ENCODE measurements at regions not wholly inside any gene's neighbourhood (a gene's known extent, or its start where the extent isn't known, plus 50 kb on each side); places are given as distances from the start of the nearest gene placed in this dataset.
"Not testable (repeated sequence)": the region's sequence is repeated elsewhere in the genome, so short reads cannot be mapped to it uniquely, and the experiment has no call there.

DNA sequence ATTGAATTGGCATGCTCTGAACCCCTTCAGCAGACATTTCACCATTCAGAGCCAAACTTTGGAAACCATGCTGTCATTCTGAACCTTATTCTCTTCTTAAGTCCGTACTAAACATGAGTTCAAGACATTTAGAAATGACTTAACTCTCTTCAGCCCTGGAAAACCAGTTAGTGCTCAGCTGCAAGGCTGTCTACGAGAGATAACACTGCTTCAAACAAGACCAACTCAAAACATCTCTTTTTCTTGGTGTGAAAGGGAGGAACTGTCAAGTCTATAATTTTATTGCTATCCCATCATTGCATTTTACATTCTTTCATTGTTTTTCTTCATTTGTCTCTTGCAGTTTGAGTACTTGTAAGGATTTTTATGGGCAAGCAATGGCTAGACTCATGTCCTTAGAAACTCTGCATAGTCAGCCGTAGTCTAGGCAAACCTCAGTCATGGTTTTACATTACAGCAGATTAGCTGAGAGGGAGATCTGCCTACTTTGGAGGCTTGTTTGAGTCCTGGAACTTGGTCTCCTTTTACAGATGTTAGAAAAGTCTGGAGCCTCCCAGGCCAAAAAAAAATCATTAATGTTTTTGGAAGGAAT lies 120.6 kb upstream of the JADE1 start:
- DNase-seq (ENCODE audit: low read depth in 2 of 2): no peak

DNA sequence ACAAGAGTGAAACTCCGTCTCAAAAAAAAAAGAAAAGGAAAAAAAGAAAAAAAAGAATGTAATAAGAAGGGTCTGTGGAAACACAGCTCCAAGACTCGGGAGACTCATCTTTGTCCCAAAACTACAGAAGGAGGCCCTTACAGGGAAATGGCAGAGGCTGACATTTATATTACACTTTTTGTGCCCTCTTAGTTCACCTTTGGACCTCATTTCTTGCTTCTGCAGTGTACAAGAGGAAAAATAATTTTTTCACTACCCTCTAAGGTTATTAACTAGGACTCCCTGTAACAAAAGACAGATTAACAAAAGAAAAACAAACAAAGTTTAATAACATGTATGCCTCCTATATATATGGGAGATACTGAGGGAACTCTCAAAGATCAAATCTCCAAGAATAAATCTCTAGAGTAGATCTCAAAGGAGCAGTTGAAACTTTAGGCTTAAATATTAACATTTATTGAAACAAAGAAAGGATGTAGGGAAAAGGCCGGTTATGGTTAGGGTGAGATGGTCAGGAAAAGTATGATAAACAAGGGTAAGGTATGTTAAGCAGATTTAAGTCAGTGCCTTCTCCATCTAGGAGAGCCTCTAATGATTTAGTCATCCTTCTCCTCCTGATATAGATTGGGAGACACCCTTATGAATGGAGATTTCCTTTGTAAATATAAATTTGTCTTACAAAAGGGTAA lies 121.3 kb upstream of the JADE1 start:
- no peak for DNase-seq (ENCODE audit: low read depth in 2 of 2)

DNA sequence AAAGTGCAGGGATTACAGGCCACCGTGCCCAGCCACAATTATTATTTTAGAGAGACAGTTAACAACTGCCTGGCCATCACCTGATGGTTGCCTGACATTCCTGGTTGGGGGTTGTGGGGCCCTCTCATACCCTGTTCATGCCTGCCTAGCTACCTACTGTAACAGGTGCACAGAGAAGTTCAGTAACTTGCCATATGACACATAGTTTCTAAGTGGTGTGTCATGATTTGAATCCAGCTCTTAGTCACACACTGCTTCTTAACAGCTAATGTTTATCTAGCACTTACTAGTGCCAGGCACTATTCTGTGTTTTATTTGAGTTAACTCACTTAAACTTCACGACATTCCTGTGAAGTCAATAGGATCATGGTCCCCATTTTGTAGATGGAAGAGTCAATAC lies 122.7 kb upstream of the JADE1 start:
- DNase-seq (ENCODE audit: low read depth in 2 of 2): no peak

DNA sequence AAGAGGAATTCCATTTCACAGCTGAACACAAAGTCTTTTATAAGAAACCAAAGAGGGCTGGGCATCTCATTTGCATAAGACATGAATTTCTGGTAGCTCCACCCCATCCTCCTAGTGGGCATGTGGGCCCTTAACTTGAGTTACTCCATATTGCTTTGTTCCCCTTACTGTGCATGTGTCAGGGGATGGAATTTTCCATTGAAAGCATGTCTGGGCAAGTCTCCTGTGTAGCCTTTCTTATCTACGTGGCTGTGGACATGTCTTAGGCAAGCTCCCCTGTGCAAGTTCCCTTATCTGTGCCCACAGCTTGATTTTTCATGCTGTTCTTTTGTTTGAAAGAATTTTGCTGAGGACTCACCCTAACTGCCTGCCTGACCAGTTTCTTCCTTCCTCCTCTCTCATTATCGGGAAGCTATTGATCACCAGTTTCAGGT lies 123.5 kb upstream of the JADE1 start:
- DNase-seq (ENCODE audit: low read depth in 2 of 2): no peak

DNA sequence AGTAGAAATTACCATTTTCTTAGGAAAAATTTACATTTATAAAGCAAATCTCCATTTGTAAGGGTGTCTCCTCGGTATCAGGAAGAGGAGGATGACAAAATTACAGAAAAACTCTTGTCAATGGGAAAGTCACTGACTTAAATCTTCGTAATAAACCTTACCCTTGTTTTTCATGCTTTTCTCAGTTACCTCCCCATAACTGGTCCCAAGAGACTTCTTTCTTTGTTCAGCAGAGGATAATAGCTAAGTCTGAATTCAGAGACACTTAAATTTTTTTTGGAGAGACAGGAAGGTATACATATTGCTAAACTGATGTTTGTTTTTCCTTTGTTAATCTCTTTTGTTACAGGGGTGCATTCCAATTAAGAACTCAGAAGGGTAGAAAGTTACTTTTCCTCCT lies 125.5 kb upstream of the JADE1 start:
- no peak for DNase-seq (ENCODE audit: low read depth in 2 of 2)

DNA sequence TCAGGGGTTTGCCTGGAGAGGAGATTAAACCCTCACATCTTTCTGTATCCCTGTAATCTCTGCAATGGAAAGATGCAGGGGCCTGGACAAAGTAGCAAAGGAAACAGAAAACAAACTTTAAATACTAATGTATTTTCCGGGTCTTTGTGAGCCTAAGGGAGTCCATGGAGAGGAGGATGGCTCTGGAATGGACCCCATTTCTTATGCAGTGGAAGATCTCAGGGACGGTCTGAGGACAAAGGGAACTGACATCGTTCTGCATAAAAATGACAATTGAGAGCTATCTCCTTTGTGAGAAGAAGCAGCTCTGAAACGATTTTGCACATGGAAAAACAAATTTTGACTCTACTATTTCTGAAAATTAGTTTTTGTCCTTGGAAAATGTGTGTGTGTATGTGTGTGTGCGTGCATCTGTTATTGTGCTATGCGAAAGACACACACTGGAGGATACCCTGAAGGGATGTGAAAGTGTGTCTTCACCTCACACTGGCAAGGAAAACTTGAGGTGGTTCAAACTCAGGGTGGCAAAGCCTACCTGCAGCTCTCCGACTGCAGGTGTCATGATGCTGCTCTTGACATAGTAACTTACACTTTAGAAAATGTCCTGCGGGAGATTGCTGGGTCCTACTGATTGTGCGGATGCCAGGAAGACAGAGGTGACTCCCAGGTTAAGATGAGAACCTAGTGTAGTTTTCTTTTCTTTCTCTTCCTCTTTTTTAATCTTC lies 126.4 kb upstream of the JADE1 start:
- no peak for DNase-seq (ENCODE audit: low read depth in 2 of 2)

DNA sequence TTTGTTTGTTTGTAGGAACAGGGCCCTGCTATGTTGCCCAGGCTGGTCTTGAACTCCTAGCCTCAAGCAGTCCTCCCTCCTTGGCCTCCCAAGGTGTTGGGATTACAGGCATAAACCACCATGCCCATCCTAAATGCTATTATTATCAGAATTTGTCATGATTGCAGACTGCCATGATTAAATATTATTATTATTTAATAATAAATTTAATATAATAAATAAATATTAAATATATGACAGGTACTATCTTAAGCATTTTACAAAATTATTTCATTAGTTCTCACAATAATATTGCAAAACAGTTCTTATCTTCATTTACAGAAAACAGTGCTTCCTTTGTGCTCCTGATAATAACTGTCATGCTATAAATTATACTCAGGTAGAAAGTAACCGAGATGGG lies 133.4 kb upstream of the JADE1 start:
- no peak for DNase-seq (ENCODE audit: low read depth in 2 of 2)

DNA sequence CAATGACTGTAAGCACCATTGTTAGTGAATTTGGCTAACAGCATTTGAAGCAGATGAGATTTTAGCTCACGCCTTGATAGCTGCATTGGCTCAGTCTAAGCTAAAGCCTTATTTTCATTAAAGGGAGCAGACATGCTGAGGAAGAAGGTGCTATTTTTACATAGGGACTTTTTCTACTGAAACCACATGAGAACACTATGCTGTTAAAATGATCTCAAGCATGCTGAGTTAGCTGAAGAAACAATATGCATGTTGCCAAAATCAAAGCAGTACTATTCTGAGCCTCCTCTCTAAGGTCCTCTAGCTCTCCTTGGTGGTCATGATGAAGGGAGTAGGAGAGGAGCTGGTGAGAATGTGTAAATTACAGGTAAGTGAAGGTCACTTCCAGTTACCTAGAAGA lies 134.4 kb upstream of the JADE1 start:
- DNase-seq (ENCODE audit: low read depth in 2 of 2): no peak

DNA sequence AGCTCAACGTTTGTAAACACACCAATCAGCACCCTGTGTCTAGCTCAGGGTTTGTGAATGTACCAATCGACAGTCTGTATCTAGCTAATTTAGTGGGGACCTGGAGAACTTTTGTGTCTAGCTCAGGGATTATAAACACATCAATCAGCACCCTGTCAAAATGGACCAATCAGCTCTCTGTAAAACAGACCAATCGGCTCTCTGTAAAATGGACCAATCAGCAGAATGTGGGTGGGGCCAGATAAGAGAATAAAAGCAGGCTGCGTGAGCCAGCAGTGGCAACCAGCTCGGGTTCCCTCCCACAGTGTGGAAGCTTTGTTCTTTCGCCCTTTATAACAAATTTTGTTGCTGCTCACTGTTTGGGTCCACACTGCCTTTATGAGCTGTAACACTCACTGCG lies 136.3 kb upstream of the JADE1 start:
- not testable (repeated sequence) for DNase-seq (ENCODE audit: low read depth in 2 of 2)

DNA sequence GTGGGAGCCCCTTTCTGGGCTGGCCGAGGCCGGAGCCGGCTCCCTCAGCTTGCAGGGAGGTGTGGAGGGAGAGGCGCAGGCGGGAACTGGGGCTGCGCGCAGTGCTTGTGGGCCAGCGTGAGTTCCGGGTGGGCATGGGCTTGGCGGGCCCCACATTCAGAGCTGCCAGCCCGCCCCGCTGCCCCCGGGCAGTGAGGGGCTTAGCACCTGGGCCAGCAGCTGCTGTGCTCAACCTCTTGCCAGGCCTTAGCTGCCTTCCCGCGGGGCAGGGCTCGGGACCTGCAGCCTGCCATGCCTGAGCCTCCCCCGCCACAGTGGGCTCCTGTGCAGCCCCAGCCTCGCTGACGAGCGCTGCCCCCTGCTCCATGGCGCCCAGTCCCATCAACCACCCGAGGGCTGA lies 136.9 kb upstream of the JADE1 start:
- not testable (repeated sequence) for DNase-seq (ENCODE audit: low read depth in 2 of 2)

DNA sequence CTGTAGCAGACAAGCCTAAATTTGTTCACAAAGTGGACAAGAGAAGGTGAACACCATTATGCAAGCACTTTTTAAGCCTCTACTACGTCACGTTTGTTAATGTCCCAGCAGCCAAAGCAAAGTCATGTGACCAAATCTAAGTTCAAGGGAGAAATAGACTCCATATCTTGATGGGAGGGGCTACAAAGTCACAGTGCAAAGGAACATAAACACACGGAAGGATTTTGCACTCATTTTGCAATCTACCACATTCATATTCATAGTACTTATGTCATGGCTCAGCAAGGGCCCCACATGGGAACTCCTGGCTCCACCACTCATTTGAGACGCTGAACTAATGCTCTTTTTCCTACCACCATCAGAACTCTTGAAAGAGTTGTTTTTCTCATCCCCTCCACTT lies 139.0 kb upstream of the JADE1 start:
- no peak for DNase-seq (ENCODE audit: low read depth in 2 of 2)

DNA sequence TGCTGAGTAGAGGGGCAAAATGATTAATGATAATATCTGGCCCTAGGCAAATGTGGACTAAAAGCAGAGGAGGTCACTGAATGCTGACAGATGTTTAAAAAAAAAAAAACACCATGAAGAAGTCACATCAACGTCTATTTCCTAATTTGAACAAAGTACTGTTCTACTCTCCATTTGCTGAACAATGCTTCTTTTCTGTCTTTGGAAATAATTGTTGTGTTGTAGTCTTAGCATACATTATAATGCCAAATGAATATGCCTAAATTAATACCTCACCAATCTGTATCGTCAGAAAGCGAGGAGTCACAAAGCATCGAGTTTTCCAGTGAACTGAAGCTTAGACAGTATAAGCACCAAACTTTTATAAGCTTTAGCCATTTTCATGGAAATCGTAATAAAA lies 140.9 kb upstream of the JADE1 start:
- DNase-seq (ENCODE audit: low read depth in 2 of 2): no peak

DNA sequence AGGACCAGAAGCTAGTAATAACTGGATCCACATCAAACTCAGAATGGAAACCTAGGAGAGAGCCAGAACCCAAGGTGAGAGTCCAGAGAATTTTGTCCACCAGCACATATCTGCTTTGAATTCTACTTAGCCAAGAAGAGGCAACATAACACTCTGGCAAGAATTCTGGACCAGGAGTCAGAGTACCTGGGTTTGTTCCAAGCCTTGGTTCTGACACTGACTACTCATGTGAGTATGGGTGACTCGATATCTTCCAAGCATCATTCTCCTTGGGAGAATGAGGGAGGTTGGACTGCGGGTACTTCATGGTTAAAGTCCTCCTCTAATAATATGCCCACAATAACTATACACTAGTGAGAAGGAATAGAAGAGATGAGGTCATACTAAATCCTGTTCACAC lies 144.0 kb upstream of the JADE1 start:
- no peak for DNase-seq (ENCODE audit: low read depth in 2 of 2)

DNA sequence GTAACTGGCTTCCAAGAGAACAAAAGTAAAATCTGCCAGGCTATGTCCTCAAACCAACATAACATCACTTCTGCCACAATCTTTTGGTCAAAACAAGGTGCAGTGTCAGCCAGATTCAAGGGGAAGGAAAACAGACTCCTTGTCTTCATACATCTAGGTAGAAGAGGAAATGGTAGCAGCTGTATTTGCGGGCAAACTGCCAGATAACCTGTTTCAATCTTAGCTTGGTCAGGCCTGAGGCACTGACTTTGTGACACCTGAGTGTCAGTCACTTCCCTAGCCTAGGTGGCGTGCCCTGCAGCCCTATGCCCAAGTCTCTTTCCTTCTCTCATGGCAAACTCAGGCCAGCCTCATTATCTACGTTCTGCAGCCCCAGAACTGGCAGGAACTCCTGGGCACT lies 146.2 kb upstream of the JADE1 start:
- DNase-seq (ENCODE audit: low read depth in 2 of 2): no peak

DNA sequence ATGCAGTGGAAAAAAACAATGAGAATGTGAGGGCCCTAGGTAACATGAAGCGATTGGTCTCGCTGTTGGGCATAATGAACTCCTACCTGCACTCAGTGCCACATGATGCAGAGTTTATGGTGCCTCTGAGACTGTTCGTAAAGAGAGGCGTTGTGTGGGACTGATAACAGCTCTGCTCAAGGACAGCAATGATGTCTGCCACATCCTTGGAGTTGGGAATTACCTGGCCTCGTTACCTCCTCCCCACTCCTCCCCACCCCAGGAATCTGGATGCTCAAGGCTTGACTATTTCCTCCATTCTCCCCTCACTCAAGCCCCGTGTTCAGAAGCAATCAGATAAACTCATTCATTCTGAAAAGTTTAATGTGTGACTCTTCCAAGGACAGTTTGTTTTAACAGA lies 148.0 kb upstream of the JADE1 start:
- DNase-seq (ENCODE audit: low read depth in 2 of 2): no peak

DNA sequence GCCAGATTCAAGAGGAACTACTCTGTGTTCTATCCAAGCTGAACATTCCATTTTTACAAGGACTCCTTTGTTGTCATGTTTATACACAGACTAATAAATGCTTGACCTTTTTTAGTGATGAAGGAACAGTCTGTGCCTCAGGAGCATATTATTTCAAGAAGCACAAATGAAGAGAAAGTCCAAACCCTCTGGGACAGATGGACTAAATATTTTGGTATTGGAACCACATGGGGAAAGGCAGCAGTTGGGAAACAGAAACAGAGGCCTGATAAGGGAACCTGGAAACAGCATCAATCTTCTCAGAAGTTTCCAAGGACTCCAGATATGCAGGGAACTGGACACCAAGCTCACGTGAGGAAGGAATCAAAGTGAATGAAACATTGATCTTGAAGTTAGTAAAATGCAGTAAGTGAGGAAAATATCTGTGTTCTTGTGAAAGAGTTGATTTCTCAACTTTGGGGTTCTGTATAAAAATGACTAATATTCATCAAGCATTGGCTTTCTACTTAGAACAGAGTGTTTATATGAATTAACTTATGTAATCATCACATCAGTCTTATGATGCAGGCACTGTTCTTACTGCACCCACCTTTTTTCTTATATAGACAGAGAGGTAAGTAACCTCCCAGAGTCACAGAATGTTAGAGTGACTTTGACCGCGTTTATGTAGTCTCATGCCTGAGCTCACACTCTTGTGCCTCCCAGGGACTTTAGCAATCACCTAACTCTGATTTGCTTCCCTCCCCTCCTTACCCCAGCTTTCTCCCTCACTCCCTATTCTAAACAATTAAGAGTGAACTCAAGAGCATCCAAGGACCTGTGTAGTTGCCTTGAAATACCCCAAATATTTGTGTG lies 148.9 kb upstream of the JADE1 start:
- DNase-seq (ENCODE audit: low read depth in 2 of 2): peak in 1 of 2 experiments; percentile 26

DNA sequence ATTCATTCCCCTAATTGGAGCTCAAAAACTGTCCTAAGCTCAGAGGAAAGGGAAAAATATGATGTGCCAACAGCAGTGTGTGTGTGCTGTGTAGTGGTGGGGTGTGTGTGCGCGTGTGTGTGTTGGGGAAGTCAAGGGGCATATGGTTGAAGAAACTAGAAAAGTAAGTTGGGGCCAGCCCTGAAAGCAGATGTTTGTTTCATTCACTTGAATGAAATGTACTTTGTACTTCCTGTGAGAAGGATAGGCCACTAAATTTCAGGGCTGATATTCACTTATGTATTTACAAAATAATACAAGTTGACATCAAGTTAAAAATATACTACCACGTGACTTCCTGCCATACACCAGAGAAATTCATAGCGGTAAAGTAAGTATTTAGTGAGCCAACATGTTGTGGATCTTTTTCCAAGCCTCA lies 151.3 kb upstream of the JADE1 start:
- DNase-seq (ENCODE audit: low read depth in 2 of 2): no peak

DNA sequence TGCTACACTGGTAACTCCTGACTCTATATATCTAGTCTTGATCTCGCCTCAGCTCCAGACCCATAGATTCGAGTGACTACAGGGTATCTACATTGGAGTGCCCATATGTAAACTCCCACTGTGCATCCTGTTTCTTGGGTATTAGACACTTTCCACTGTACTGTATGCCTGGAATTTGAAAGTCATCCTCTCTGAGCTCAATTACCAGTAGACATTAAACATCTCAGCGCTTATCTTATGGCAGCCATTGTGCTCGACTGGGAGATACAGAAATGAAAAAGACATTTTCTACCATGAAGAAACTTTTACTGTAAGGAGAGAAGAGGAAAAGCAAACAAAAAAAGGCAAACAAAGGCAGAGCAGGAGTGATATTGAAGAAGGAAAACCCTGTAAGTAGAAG lies 151.9 kb upstream of the JADE1 start:
- no peak for DNase-seq (ENCODE audit: low read depth in 2 of 2)

DNA sequence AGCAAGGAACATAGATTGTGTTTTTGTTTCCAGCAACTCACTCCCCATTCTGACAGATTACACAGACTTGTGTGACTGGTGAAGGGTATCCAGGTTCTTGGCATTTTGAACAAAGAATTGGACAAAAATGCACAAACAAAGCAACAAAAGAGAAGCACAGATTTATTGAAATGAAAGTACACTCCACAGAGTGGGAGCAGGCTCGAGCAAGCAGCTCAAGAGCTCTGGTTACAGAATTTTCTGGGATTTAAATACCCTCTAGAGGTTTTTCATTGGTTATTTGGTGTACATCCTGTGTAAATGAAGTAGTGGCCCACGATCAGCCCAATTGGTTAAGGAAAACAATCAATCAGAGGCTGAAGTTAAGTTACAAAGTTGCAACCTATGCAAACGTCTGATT lies 155.0 kb upstream of the JADE1 start:
- no peak for DNase-seq (ENCODE audit: low read depth in 2 of 2)

DNA sequence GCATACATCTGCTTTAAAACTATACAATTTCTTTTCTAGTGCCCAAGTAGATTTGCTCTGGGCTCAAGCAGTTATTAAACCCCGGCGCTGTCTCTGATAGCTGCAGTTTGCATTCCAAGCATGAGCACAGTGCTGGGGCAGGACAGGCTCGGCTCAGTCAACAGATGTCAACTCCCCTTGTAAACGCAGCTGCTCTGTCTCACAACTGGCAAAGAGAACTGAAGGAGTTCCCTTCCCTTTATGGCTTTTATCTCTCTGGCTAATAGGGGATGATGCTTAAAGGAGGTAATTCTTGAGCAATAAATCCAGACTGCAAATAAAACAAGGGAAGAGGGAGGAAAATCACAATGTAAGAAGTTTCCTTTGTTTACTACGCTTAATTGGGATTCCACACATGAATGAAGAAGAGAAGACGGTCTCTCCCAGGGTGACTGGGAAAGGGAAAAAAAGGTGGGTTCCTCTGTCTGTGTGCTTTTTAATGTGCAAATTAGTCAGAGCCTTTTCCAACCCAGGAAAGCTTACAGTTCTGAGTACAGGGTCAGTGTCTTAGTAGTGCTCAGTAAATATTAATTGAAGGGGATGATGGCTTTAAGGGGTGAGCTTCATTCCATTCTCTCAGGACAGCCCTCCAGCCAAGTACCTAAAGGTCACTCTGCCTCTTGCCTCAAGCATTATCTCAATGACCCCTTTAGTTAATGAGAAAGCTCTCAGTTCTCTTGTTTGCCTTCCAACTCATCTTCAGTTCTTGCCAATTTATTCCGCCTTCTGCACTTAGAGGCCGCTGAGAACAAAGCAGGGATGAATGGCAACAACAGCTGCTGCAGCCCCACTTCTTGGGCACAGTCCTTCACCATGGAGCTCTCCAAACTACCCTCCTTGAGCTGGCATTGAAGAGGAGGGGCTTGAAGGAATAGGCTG lies 155.7 kb upstream of the JADE1 start:
- DNase-seq (ENCODE audit: low read depth in 2 of 2): no peak

DNA sequence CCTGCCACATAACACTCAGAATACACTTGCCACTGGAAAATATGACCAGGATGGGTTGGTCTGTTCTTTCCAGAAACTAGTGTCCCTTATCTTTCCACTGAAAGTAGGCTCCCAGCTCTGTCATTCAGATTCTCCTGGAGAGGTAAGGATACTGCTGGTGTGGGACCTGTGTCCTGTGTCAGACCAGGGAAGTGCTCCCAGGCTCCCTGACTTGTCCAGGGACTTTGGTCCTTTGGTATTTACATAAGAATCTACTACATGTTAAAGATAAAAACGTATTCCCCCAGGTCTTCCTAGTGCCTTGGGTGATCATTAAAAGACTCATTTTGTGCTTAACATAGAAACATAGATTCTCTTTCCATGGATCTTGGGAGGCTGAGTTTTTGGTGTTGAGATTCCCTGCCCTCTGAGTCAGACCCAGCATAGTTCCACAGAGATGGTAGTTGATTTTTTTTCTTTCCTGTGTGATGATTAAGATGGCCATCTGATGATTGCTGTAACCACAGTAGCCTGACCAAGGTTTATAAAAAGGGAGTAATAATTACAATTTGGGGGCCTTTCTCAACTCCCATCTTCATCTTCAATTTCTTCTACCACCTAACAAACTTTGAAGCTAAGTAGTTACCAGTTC lies 159.8 kb upstream of the JADE1 start:
- DNase-seq (ENCODE audit: low read depth in 2 of 2): peak in 1 of 2 experiments; percentile 24
